Omental fat pad (tissue), 3 donors: ENCODE measurements at regions not wholly inside any gene's neighbourhood (a gene's known extent, or its start where the extent isn't known, plus 50 kb on each side); places are given as distances from the start of the nearest gene placed in this dataset.
"Not testable (repeated sequence)": the region's sequence is repeated elsewhere in the genome, so short reads cannot be mapped to it uniquely, and the experiment has no call there.

Source experiments
- ATAC-seq: fragments of 150-250 bp; one replicate; pipeline ENCODE4 v1.9.1; 2016; ENCODE audit warnings: mild to moderate bottlenecking, moderate library complexity; ENCODE audit not compliant: low FRiP score
- DNase-seq: peaks from one replicate; pipeline ENCODE4 v3.0.0-alpha.2; 2019; ENCODE audit warnings: low spot score
- CTCF ChIP-seq, 3 donors: fragments of 450-650 bp; IDR thresholded peaks; one replicate each; pipeline ENCODE4 v1.5.1; 2016 to 2017; ENCODE audit warnings: antibody characterized with exemption in 3 of 3, mild to moderate bottlenecking in 3 of 3, moderate library complexity in 2 of 3

GRCh38 chr3:106512846-106513245 lies 644.0 kb upstream of the CBLB start:
- ATAC-seq (no peak), DNase-seq (no peak)
- TF ChIP-seq CTCF (IDR thresholded peaks at IDR 0.05) = no peak

- ATAC-seq (no peak), DNase-seq (no peak)
Measured at GRCh38 chr3:106514431-106514830, 645.6 kb upstream of the CBLB start.

GRCh38 chr3:106518516-106518915 lies 649.7 kb upstream of the CBLB start:
- TF ChIP-seq CTCF (IDR thresholded peaks at IDR 0.05) = no peak
- no peak for ATAC-seq
- no peak for DNase-seq

More at GRCh38 chr3:106514431-106514830, 645.6 kb upstream of the CBLB start:
- TF ChIP-seq CTCF (IDR thresholded peaks at IDR 0.05) = no peak

- TF ChIP-seq CTCF (IDR thresholded peaks at IDR 0.05) = no peak
- DNase-seq = no peak
- no peak for ATAC-seq
Measured at GRCh38 chr3:106522397-106522796, 653.6 kb upstream of the CBLB start.

GRCh38 chr3:106528932-106529331 lies 660.1 kb upstream of the CBLB start:
- no peak for TF ChIP-seq CTCF (IDR thresholded peaks at IDR 0.05)
- DNase-seq (no peak), ATAC-seq (no peak)

GRCh38 chr3:106529738-106530137 lies 660.9 kb upstream of the CBLB start:
- ATAC-seq (no peak), DNase-seq (no peak)
- TF ChIP-seq CTCF (IDR thresholded peaks at IDR 0.05) = no peak

- TF ChIP-seq CTCF (IDR thresholded peaks at IDR 0.05) = no peak
- ATAC-seq (no peak), DNase-seq (no peak)
Measured at GRCh38 chr3:106530367-106530766, 661.6 kb upstream of the CBLB start.

- not testable (repeated sequence) for DNase-seq, ATAC-seq
Measured at GRCh38 chr3:106531771-106532329, 663.0 kb upstream of the CBLB start.
